Keratinocyte (primary cell): ENCODE measurements at regions not wholly inside any gene's neighbourhood (a gene's known extent, or its start where the extent isn't known, plus 50 kb on each side); places are given as distances from the start of the nearest gene placed in this dataset.

Source experiments
- CTCF ChIP-seq, 3 experiments: IDR thresholded peaks in 1 of 3; conservative IDR thresholded peaks in 1 of 3; optimal IDR thresholded peaks in 1 of 3; 2 replicates in 2 of 3; 3 replicates in 1 of 3; pipeline versions ENCODE3 to v1.5.1; 2011; ENCODE audit warnings: low read length in 3 of 3, mild to moderate bottlenecking in 3 of 3, moderate library complexity in 2 of 3, control low read depth in 1 of 3, inconsistent platforms in 1 of 3; ENCODE audit not compliant: insufficient read depth in 2 of 3; ENCODE audit errors: extremely low read depth in 1 of 3
- EZH2 ChIP-seq: IDR thresholded peaks from one replicate; pipeline ENCODE4 v1.6.1; 2012; ENCODE audit warnings: inconsistent platforms, mild to moderate bottlenecking, low read length, moderate library complexity

- TF ChIP-seq CTCF (optimal IDR thresholded peaks at IDR 0.05 in 1 of 3, IDR thresholded peaks at IDR 0.05 in 1 of 3, conservative IDR thresholded peaks at IDR 0.05 in 1 of 3; ENCODE audit: extremely low read depth in 1 of 3, insufficient read depth in 2 of 3, low read length in 3 of 3), result no peak
- no peak for TF ChIP-seq EZH2
Measured at GRCh38 chr14:80275208-80275850, 64.0 kb upstream of the DIO2 start.
